ENCODE measurements at regions not wholly inside any gene's neighbourhood (a gene's known extent, or its start where the extent isn't known, plus 50 kb on each side); places are given as distances from the start of the nearest gene placed in this dataset.

- TF ChIP-seq CTCF (IDR thresholded peaks at IDR 0.05; ENCODE audit: low read depth, low read length) (no peak), EZH2phosphoT487 (IDR thresholded peaks at IDR 0.05; ENCODE audit: low read depth) (no peak)
Observed at GRCh38 chr5:62167561-62168057, 138.4 kb upstream of the KIF2A start.

All from OCI-LY3 (cell line).